Smooth muscle cell (in vitro differentiated cells): ENCODE measurements at regions not wholly inside any gene's neighbourhood (a gene's known extent, or its start where the extent isn't known, plus 50 kb on each side); places are given as distances from the start of the nearest gene placed in this dataset.
A peak's percentile ranks its signal among the peaks of the same experiment; 100 is the strongest.

Source experiments
- DNase-seq: peaks from one replicate; lab custom pipeline; 2025; ENCODE audit not compliant: unreplicated experiment; lab: John Stamatoyannopoulos, UW
- H2AFZ ChIP-seq: fragments of 200-600 bp; sonication (generic); 2 replicates; pipeline ENCODE4 v1.6.0; 2016; ENCODE audit warnings: antibody characterized with exemption, low read depth, mild to moderate bottlenecking
- H3F3A ChIP-seq: fragments of 200-600 bp; sonication (generic); 2 replicates; pipeline ENCODE4 v1.6.0; 2017; ENCODE audit warnings: antibody characterized with exemption, low read depth
- H3K27ac ChIP-seq: fragments of 200-600 bp; sonication (generic); 2 replicates; pipeline ENCODE4 v1.5.1; 2016; ENCODE audit warnings: low read depth, mild to moderate bottlenecking
- H3K27me3 ChIP-seq: fragments of 200-600 bp; sonication (generic); 2 replicates; pipeline ENCODE4 v1.6.1; 2016; ENCODE audit warnings: low read depth, mild to moderate bottlenecking
- H3K36me3 ChIP-seq: fragments of 200-600 bp; sonication (generic); 2 replicates; pipeline ENCODE4 v1.5.1; 2016; ENCODE audit warnings: low read depth
- H3K4me1 ChIP-seq: fragments of 200-600 bp; sonication (generic); 2 replicates; pipeline ENCODE4 v1.5.1; 2016; ENCODE audit warnings: low read depth
- H3K4me2 ChIP-seq: fragments of 200-600 bp; sonication (generic); 2 replicates; pipeline ENCODE4 v1.6.0; 2016; ENCODE audit warnings: mild to moderate bottlenecking
- H3K4me3 ChIP-seq: fragments of 200-600 bp; sonication (generic); 2 replicates; pipeline ENCODE4 v1.5.1; 2016; ENCODE audit warnings: mild to moderate bottlenecking
- H3K79me2 ChIP-seq: fragments of 200-600 bp; sonication (generic); 2 replicates; pipeline ENCODE4 v1.6.0; 2016; ENCODE audit warnings: low read depth, mild to moderate bottlenecking
- H3K9ac ChIP-seq: fragments of 200-600 bp; sonication (generic); 2 replicates; pipeline ENCODE4 v1.6.0; 2016; ENCODE audit warnings: low read depth
- H3K9me3 ChIP-seq: fragments of 200-600 bp; sonication (generic); replicated peaks from 2 replicates; pipeline ENCODE4 v1.5.1; 2016; ENCODE audit warnings: low read depth
- H4K20me1 ChIP-seq: fragments of 200-600 bp; sonication (generic); 2 replicates; pipeline ENCODE4 v1.6.0; 2016; ENCODE audit warnings: low read depth
- WGBS: methylation state at CpG from one replicate; pipeline ENCODE4 v1.1.7; 2016; ENCODE audit warnings: low lambda C conversion rate; 5-methylcytosine and 5-hydroxymethylcytosine counted together
- TF ChIP-seq, protein P1 (sequence below): fragments of 200-600 bp; sonication (generic); IDR thresholded peaks from 2 replicates; pipeline ENCODE4 v1.5.1; 2017; ENCODE audit warnings: borderline replicate concordance, mild to moderate bottlenecking, antibody characterized with exemption; ENCODE audit not compliant: insufficient read depth, poor library complexity, severe bottlenecking

DNA sequence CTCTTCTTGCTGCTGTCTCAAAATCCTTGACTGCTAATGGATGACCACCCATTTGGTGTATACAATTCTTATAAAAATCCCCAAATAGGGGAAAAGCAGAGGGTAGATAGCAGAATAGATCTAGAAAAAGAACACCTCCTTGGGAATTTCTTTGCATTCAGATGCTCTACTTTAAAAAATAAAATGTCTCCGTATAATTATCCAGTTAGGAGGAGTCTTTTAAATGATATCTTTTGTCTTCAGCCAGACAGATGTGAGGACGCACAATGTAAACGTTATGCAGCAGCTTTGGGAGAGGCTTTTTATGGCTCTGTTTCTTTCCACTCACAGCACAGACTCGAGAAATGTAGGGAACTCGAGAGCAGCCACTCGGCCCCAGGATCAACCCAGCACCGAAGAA is 300.2 kb downstream of the IRF8 start:
- peak overlapping the region; percentile 97 for H3K27ac ChIP-seq
- H3K4me1 ChIP-seq = peaks cover 36% of the 10 kb centered on the region
- H3K4me2 ChIP-seq = peak overlapping the region; percentile 81
- no peaks in the 10 kb centered on the region for H3K9me3 ChIP-seq
- no peak for DNase-seq
- H4K20me1 ChIP-seq = no peaks in the 10 kb centered on the region
- 16% methylated on average over 7 of the region's 7 CpGs for WGBS
- H3K36me3 ChIP-seq = no peaks in the 10 kb centered on the region
- peak overlapping the region; percentile 89 for H3K9ac ChIP-seq
- H3K27me3 ChIP-seq = no peaks in the 10 kb centered on the region
- H3F3A ChIP-seq = peaks cover 19% of the 10 kb centered on the region
- H3K4me3 ChIP-seq = peak overlapping the region; percentile 23
- no peaks in the 10 kb centered on the region for H3K79me2 ChIP-seq
- peak overlapping the region; percentile 55 for H2AFZ ChIP-seq
- TF ChIP-seq, protein P1, sequence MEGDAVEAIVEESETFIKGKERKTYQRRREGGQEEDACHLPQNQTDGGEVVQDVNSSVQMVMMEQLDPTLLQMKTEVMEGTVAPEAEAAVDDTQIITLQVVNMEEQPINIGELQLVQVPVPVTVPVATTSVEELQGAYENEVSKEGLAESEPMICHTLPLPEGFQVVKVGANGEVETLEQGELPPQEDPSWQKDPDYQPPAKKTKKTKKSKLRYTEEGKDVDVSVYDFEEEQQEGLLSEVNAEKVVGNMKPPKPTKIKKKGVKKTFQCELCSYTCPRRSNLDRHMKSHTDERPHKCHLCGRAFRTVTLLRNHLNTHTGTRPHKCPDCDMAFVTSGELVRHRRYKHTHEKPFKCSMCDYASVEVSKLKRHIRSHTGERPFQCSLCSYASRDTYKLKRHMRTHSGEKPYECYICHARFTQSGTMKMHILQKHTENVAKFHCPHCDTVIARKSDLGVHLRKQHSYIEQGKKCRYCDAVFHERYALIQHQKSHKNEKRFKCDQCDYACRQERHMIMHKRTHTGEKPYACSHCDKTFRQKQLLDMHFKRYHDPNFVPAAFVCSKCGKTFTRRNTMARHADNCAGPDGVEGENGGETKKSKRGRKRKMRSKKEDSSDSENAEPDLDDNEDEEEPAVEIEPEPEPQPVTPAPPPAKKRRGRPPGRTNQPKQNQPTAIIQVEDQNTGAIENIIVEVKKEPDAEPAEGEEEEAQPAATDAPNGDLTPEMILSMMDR = no peak

DNA sequence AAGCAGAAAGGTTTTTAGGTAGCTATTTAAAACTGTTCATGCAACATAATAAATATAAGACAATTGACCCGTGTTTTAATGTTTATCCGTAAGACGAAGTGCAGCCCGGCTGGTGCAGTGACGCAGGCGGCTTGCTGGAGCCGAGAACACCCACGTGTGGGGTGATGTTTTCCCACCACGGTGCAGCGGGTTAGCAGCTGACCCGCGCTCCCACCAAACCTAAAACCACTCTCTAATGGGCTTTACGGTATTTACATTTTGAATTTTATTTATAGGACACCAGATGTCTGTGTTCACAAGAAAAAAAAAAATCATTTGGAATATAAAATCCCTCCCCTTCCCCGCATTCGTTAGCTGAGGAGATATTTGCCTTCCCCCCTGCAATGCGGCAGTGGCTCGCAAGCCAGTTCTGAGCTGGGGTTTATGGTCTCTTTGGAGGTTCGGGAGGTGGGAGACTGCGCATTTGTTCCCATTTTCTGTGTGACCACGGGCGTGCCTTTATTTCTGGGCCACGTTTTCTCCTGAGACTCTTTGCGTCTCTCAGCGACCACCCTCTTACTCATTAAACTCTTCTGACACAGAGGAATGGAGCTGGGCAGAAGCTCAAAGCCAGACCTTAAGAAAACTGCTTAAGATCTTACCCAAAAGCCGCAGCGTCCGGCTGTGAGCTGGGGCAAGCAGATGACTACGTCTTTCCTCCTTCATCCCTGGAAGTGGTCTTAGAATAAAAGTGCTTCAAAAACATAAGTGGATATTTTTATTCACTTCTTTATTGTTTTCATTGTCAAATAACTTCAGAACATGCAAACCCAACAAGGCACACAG is 301.1 kb downstream of the IRF8 start:
- no peak for DNase-seq
- WGBS = 35% methylated on average over 28 of the region's 28 CpGs
- H3K9me3 ChIP-seq = no peaks in the 10 kb centered on the region

DNA sequence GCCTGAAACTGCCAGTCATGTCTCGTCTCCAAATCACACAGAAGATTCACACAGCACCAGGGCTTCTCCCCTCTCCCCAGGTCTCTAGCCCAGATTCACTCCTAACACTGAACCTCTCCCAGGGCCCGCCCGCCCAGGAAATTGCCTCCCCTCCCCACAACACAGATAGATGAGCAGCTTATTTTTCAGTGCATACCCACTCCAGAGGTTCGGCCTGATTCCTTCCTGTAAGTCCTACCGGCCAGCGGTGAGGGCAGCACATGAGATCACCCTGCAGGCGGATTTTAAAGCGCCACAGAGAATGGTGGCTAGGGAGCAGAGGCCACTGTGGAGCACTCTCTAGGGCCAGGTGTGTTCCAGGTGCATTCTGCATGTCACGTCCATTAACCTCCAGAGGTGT is 301.8 kb downstream of the IRF8 start:
- peak overlapping the region; percentile 89 for H3K9ac ChIP-seq
- 58% methylated on average over 9 of the region's 9 CpGs for WGBS
- H3K4me3 ChIP-seq = peak overlapping the region; percentile 23
- H3K27me3 ChIP-seq = no peaks in the 10 kb centered on the region
- peaks cover 36% of the 10 kb centered on the region for H3K4me1 ChIP-seq
- peak overlapping the region; percentile 81 for H3K4me2 ChIP-seq
- TF ChIP-seq, protein P1 = no peak
- peak overlapping the region; percentile 97 for H3K27ac ChIP-seq
- no peaks in the 10 kb centered on the region for H3K36me3 ChIP-seq
- no peak overlapping the region for H2AFZ ChIP-seq
- DNase-seq = no peak
- H3K79me2 ChIP-seq = no peaks in the 10 kb centered on the region
- H3K9me3 ChIP-seq = no peaks in the 10 kb centered on the region
- H3F3A ChIP-seq = peaks cover 19% of the 10 kb centered on the region
- no peaks in the 10 kb centered on the region for H4K20me1 ChIP-seq

More for the DNA sequence above, 301.1 kb downstream of the IRF8 start:
- H4K20me1 ChIP-seq = no peaks in the 10 kb centered on the region
- H3K4me3 ChIP-seq = peak overlapping the region; percentile 23
- TF ChIP-seq, protein P1 = no peak
- peak overlapping the region; percentile 89 for H3K9ac ChIP-seq
- H2AFZ ChIP-seq = no peak overlapping the region
- H3K79me2 ChIP-seq = no peaks in the 10 kb centered on the region
- H3K27me3 ChIP-seq = no peaks in the 10 kb centered on the region
- H3K4me2 ChIP-seq = peak overlapping the region; percentile 81
- peak overlapping the region; percentile 97 for H3K27ac ChIP-seq
- H3F3A ChIP-seq = peaks cover 19% of the 10 kb centered on the region
- H3K4me1 ChIP-seq = peaks cover 36% of the 10 kb centered on the region
- no peaks in the 10 kb centered on the region for H3K36me3 ChIP-seq
